CD4-positive, alpha-beta T cell treated with Interleukin-4 for 4 hours (primary cell): ENCODE measurements at regions not wholly inside any gene's neighbourhood (a gene's known extent, or its start where the extent isn't known, plus 50 kb on each side); places are given as distances from the start of the nearest gene placed in this dataset.
"Not testable (repeated sequence)": the region's sequence is repeated elsewhere in the genome, so short reads cannot be mapped to it uniquely, and the experiment has no call there.

Experiments
- DNase-seq: peaks from one replicate; pipeline ENCODE4 v3.0.0-alpha.2; 2020

DNA sequence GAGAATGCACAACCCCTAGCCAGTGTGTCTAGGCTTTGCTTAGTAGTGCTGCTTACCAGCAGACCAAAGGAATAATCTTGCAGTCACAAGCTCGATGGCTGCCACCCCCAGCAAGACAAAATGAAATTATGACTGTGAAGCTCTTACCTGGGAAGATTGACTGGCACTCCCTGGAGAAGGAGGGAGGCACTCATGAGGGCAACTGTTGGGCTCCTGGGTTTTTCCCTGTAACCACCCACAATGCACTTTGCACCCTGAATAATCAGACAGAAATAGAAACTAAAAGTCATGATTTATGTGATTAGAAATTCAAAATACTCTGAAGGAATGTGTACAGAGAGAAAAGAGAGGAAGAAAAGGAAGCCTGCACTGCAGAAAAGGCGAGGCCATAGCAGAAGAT is 144.3 kb upstream of the DGKB start:
- DNase-seq, result no peak

DNA sequence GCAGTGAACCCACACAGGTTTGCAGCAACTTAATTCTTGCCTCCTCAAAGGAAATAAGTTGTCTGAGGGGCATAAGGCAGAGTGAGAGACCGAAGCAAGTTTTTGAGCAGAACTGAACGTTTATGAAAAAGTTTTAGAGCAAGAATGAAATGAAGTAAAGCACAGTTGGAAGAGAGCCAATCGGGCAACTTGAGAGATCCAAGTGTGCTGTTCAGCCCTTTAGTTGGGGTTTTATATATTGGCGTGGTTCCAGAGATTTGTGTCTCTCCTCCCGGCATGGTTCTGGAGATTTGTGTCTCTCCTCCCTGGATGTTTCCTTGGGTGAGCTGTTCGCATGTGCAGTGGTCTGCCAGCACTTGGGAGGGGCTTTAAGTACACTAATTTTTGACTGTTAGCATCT is 141.4 kb upstream of the DGKB start:
- no peak for DNase-seq

GRCh38 chr7:15042285-15043065 is 139.9 kb upstream of the DGKB start:
- no peak for DNase-seq

- DNase-seq, result no peak
Measured at GRCh38 chr7:15041226-15041625, 138.7 kb upstream of the DGKB start.

DNA sequence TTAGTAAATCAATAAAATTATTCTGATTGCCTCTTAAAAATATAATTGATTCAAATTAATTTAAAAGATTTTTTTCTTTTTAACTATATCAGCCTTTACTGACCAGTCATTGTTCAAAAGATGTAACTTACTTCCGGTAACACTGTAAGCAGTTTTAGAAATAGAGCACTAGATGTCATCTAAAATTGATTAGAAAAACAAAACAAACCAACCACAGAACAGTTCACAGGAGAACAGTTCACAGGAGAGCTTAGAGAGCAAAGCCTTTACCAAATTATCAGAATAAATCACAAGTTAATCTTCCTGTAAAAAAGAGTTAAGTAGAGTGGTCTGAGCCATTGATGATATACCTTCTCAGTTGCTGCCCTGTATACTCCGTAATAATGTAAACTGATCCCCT is 133.3 kb upstream of the DGKB start:
- no peak for DNase-seq

- DNase-seq, result no peak
Measured at GRCh38 chr7:15033039-15033438, 130.5 kb upstream of the DGKB start.

GRCh38 chr7:15018981-15019380 is 116.4 kb upstream of the DGKB start:
- no peak for DNase-seq

- no peak for DNase-seq
Measured at GRCh38 chr7:15016766-15017165, 114.2 kb upstream of the DGKB start.

- no peak for DNase-seq
Measured at GRCh38 chr7:15016315-15016667, 113.7 kb upstream of the DGKB start.

GRCh38 chr7:15015545-15016314 is 113.2 kb upstream of the DGKB start:
- DNase-seq, result peak; percentile 18

GRCh38 chr7:15012135-15012534 is 109.6 kb upstream of the DGKB start:
- DNase-seq, result no peak

- DNase-seq, result no peak
Measured at GRCh38 chr7:15011289-15011688, 108.7 kb upstream of the DGKB start.

DNA sequence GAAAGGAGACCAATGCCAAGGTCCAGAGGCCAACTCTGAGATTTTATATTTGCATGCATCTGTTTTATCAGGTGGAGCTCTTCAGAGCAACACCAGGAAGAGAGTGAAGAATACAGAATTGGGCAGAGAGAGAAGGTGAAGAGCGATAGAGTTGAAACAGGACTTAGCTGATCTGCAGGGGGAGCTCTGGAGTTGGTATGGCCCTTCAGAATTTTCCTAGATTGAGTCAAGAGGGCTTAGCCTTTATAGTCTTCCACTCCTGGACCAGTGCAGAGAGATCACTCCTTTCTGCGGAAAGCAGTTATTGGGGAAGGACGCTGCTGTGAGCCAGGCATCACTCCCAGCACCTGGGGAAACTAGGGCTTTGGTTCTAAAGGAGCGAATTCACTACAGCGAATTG is 105.0 kb upstream of the DGKB start:
- DNase-seq, result no peak

- DNase-seq, result no peak
Measured at GRCh38 chr7:15005672-15006071, 103.1 kb upstream of the DGKB start.

GRCh38 chr7:15000157-15000556 is 97.6 kb upstream of the DGKB start:
- no peak for DNase-seq

GRCh38 chr7:14999331-14999730 is 96.8 kb upstream of the DGKB start:
- DNase-seq, result no peak

- DNase-seq, result no peak
Measured at GRCh38 chr7:14995774-14996173, 93.2 kb upstream of the DGKB start.

DNA sequence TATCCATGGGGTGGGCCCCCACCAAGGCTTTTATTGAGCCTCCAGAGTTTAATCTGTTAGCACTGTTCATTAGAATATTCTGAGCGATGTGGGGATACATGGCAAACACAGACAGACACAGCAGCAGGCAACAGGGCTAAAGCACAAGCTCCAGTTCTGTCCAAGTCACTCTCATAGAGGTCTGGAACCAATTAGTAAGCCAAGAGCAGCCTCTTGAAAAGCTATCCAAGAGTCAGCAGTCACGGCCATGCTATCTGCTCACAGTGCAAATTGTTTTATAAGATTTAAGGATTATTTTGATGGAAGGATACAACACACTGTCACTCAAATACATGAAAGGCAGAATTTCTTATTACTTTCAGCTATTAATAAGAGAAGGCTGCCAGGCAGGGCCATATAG is 86.4 kb upstream of the DGKB start:
- no peak for DNase-seq

- no peak for DNase-seq
Measured at GRCh38 chr7:14978687-14979086, 76.1 kb upstream of the DGKB start.

DNA sequence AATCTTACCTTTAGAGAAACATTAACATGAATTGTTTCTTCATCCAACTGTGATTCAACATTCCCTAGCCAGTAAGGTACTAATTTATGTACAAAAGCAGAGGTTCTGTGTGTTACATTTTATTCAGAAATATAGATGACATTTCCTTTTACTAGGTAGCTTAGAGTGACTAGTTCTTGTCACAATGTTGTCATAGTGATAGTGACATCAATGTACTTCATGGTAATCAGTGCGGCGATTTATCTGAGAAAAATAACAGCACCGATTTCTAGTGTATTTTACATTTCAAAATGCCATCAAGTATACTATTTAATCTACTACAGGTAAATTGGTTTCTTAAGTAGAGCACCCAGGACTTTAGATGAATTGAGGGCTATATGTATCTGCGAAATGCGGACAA is 72.1 kb upstream of the DGKB start:
- no peak for DNase-seq

DNA sequence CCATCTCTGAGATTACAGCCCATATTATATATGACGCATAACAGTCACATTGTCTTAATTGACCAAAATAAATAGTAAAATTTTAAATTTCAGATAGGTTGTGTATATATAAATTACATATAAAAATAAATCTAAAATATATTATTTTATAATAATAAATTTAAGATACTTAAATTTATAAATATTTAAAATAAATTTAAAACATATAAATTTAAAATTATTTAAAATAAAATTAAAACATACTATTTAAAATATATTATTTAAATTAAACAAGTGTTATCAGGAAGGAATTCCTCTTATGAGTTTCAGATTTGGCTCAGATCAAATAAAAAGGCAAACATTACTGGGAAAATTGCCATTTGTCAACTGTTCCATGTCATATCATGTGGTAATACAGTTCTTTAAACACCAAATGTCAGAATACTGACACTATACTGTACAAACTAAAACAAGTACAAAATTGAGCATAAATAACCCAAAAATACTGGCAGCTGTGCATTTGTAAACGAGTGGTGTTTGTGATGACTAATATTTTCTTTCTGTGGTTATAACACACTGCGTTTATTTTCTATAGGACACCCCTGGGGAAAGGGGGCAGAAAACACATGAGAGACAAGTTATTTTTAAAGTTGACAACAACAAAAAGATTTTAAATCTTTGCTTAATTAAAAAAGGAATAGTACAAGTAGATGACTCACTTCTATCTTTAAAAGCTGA is 71.3 kb upstream of the DGKB start:
- no peak for DNase-seq

GRCh38 chr7:14971678-14972077 is 69.1 kb upstream of the DGKB start:
- DNase-seq, result not testable (repeated sequence)

DNA sequence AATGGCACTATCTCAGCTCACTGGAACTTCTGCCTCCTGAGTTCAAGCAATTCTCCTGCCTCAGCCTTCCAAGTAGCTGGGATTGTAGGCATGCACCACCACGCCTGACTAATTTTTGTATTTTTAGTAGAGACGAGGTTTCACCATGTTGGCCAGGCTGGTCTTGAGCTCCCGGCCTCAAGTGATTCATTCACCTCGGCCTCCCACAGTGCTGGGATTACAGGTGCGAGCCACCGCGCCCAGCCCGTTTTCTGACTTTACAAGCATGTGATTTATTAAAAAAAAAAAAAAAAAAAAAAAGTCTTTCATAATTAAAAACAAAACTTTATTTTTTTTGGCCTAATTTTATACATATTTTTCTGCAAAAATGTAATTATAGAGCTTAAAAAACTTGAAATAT is 64.8 kb upstream of the DGKB start:
- not testable (repeated sequence) for DNase-seq

DNA sequence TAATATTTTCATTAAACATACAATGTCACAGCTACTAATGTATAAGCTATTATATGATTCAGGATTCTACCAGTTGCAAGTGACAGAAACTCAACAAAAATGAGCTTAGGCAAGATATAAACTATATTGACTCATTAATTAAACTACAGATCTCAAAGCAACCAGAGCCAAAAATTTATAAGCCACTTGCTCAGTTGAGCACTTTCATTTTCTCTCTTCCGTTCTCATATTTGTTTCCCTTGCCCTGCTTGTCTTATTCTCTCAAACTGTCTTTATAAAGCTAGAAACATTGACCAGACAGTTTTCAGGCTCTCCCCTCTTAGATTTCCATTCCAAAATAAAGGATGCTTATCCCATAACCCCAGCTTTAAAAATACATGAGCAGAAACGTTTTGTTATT is 60.2 kb upstream of the DGKB start:
- no peak for DNase-seq
